ENCODE measurements at regions not wholly inside any gene's neighbourhood (a gene's known extent, or its start where the extent isn't known, plus 50 kb on each side); places are given as distances from the start of the nearest gene placed in this dataset.

DNA sequence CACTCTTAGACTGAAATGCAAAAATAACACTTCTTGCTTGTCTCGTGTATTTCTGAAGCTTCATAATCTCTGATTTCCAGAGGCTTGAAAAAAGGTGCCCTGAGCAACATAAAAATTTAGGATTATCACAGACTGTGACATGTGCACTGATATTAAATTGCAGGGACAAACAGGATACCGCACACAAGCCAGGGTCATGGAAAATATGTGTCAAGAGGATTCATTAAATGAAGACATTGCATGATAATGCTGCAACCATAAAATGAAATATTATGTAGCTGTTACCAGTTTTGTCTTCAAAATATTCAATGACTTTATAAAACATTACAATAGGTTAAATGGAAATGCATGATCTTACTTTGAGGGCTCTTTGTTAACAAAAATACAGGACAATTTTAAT is 328.0 kb downstream of the KCTD8 start:
- DNase-seq (ENCODE audit: low spot score), result no peak

- DNase-seq (ENCODE audit: low spot score), result no peak
Observed at GRCh38 chr4:44121210-44121609, 327.4 kb downstream of the KCTD8 start.

Data from kidney tubule cell (primary cell).